Uterus (tissue), 3 donors: ENCODE measurements at regions not wholly inside any gene's neighbourhood (a gene's known extent, or its start where the extent isn't known, plus 50 kb on each side); places are given as distances from the start of the nearest gene placed in this dataset.

Experiments used
- DNase-seq, 2 donors: peaks; one replicate each; pipeline ENCODE4 v3.0.0-alpha.2; 2019 to 2020
- H3K27ac ChIP-seq, 2 donors: fragments of 200-600 bp; sonication (generic); 1 replicate in 1 of 2; 2 replicates in 1 of 2; pipeline ENCODE4 v1.5.1; 2016 to 2018
- H3K27me3 ChIP-seq, 2 donors: fragments of 200-600 bp; sonication (generic); one replicate each; pipeline ENCODE4 v1.5.1; 2018 to 2019; ENCODE audit warnings: control low read depth in 1 of 2
- H3K36me3 ChIP-seq, 2 donors: fragments of 200-600 bp; sonication (generic); one replicate each; pipeline ENCODE4 v1.5.1; 2019; ENCODE audit warnings: control low read depth in 1 of 2
- H3K4me1 ChIP-seq, 2 donors: fragments of 200-600 bp; sonication (generic); one replicate each; pipeline ENCODE4 v1.5.1; 2018 to 2019; ENCODE audit warnings: control low read depth in 1 of 2
- H3K4me3 ChIP-seq, 2 donors: fragments of 200-600 bp; sonication (generic); 1 replicate in 1 of 2; 2 replicates in 1 of 2; pipeline ENCODE4 v1.5.1; 2018 to 2019; ENCODE audit warnings: mild to moderate bottlenecking in 1 of 2
- H3K9me3 ChIP-seq, 2 donors: fragments of 200-600 bp; sonication (generic); one replicate each; pipeline ENCODE4 v1.5.1; 2019; ENCODE audit warnings: control low read depth in 1 of 2
- CTCF ChIP-seq, 4 experiments: fragments of 200-600 bp in 2 of 4; fragments of 450-650 bp in 2 of 4; sonication (generic) in 2 of 4; IDR thresholded peaks; one replicate each; pipeline ENCODE4 v1.5.1; 2016 to 2019; ENCODE audit warnings: antibody characterized with exemption in 4 of 4, mild to moderate bottlenecking in 2 of 4, moderate library complexity in 1 of 4
- POLR2A ChIP-seq, 2 donors: fragments of 450-650 bp; IDR thresholded peaks; one replicate each; pipeline ENCODE4 v1.6.1; 2016; ENCODE audit warnings: antibody characterized with exemption in 2 of 2, mild to moderate bottlenecking in 1 of 2, moderate library complexity in 1 of 2
- intact Hi-C: fragments of 100-400 bp; cut with DNase I; formaldehyde crosslinking; loops from one replicate; pipeline ENCODE4 v1.15.1; 2023; ENCODE audit warnings: low total_unique reads
- donor health status: DM: yes; HTN: yes; CAD: no.

GRCh38 chr1:30383221-30383711, 340.1 kb downstream of the MATN1 start:
- intact Hi-C loops = no loop called here
- no peaks in the 10 kb centered on the region for H3K36me3 ChIP-seq
- TF ChIP-seq CTCF (IDR thresholded peaks at IDR 0.05) = no peak
- TF ChIP-seq POLR2A (IDR thresholded peaks at IDR 0.05) = no peak
- no peaks in the 10 kb centered on the region for H3K9me3 ChIP-seq
- H3K27ac ChIP-seq = no peak overlapping the region
- H3K4me3 ChIP-seq = no peak overlapping the region
- peaks cover 0 to 5% of the 10 kb centered on the region in 2 donors for H3K4me1 ChIP-seq
- peak in 1 of 2 donors; percentile 1 for DNase-seq
- no peaks in the 10 kb centered on the region for H3K27me3 ChIP-seq

GRCh38 chr1:30382496-30382895, 340.9 kb downstream of the MATN1 start:
- no peak overlapping the region for H3K27ac ChIP-seq
- H3K27me3 ChIP-seq = no peaks in the 10 kb centered on the region
- intact Hi-C loops = no loop called here
- H3K4me3 ChIP-seq = no peak overlapping the region
- TF ChIP-seq POLR2A (IDR thresholded peaks at IDR 0.05) (no peak), CTCF (IDR thresholded peaks at IDR 0.05) (no peak)
- H3K4me1 ChIP-seq = peaks cover 0 to 5% of the 10 kb centered on the region in 2 donors
- no peaks in the 10 kb centered on the region for H3K36me3 ChIP-seq
- H3K9me3 ChIP-seq = no peaks in the 10 kb centered on the region
- DNase-seq = no peak

- TF ChIP-seq POLR2A (IDR thresholded peaks at IDR 0.05) (no peak), CTCF (IDR thresholded peaks at IDR 0.05) (no peak)
- no peak overlapping the region for H3K27ac ChIP-seq
- H3K27me3 ChIP-seq = no peaks in the 10 kb centered on the region
- no peak overlapping the region for H3K4me3 ChIP-seq
- H3K9me3 ChIP-seq = no peaks in the 10 kb centered on the region
- no peaks in the 10 kb centered on the region for H3K36me3 ChIP-seq
- peaks cover 0 to 5% of the 10 kb centered on the region in 2 donors for H3K4me1 ChIP-seq
- no peak for DNase-seq
- intact Hi-C loops = no loop called here
Observed at GRCh38 chr1:30381671-30382365, 341.6 kb downstream of the MATN1 start.

- Histone ChIP-seq H3K9me3 (no peaks in the 10 kb centered on the region), H3K27me3 (no peaks in the 10 kb centered on the region), H3K4me1 (peaks cover 0 to 5% of the 10 kb centered on the region in 2 donors), H3K4me3 (no peak overlapping the region), H3K27ac (no peak overlapping the region), H3K36me3 (no peaks in the 10 kb centered on the region)
- no peak for DNase-seq
- intact Hi-C loops = no loop called here
- TF ChIP-seq CTCF (IDR thresholded peaks at IDR 0.05) (no peak), POLR2A (IDR thresholded peaks at IDR 0.05) (no peak)
Observed at GRCh38 chr1:30381266-30381665, 342.1 kb downstream of the MATN1 start.

GRCh38 chr1:30380625-30380984, 342.8 kb downstream of the MATN1 start:
- no peaks in the 10 kb centered on the region for H3K36me3 ChIP-seq
- no peak overlapping the region for H3K4me3 ChIP-seq
- no peaks in the 10 kb centered on the region for H3K9me3 ChIP-seq
- no peak overlapping the region for H3K27ac ChIP-seq
- no peaks in the 10 kb centered on the region for H3K27me3 ChIP-seq
- H3K4me1 ChIP-seq = peaks cover 0 to 5% of the 10 kb centered on the region in 2 donors
- no peak for TF ChIP-seq CTCF (IDR thresholded peaks at IDR 0.05)
- TF ChIP-seq POLR2A (IDR thresholded peaks at IDR 0.05) = no peak
- DNase-seq = no peak
- intact Hi-C loops = no loop called here
